PC-3 (cell line): ENCODE measurements at regions not wholly inside any gene's neighbourhood (a gene's known extent, or its start where the extent isn't known, plus 50 kb on each side); places are given as distances from the start of the nearest gene placed in this dataset.

Experiments used
- ATAC-seq: fragments of 200-7000 bp; cut with Tn5 transposase; 2 replicates; pipeline ENCODE4 v1.9.1; 2020; ENCODE audit warnings: mild to moderate bottlenecking, moderate library complexity
- BruUV-seq: library from RNA; stranded (reverse); fragments of 400-500 nt; replicated peaks from 2 replicates; lab custom pipeline; 2021; lab: Mats Ljungman, UMichigan
- CTCF ChIA-PET: fragments of 300-600 bp; sonication (Branson Sonifier 250); formaldehyde crosslinking; loops from one replicate; lab custom pipeline; 2022; ENCODE audit warnings: antibody characterized with exemption; lab: Charles Lee
- POLR2A ChIA-PET: fragments of 300-600 bp; sonication (Branson Sonifier 250); formaldehyde crosslinking; loops from one replicate; lab custom pipeline; 2022; ENCODE audit warnings: antibody characterized with exemption; ENCODE audit not compliant: unreplicated experiment; lab: Charles Lee
- DNase-seq: peaks from one replicate; pipeline ENCODE4 v3.0.0-alpha.2; 2015
- H2AFZ ChIP-seq: fragments of 300-600 bp; sonication (generic); 2 replicates; pipeline ENCODE4 v1.6.0; 2016; ENCODE audit warnings: antibody characterized with exemption, low read length
- H3F3A ChIP-seq: fragments of 300-600 bp; sonication (generic); one replicate; pipeline ENCODE4 v1.6.0; 2017; ENCODE audit warnings: antibody characterized with exemption, low read length, control low read depth, mild to moderate bottlenecking; ENCODE audit not compliant: unreplicated experiment
- H3K27ac ChIP-seq: fragments of 300-600 bp; sonication (generic); 2 replicates; pipeline ENCODE4 v1.5.1; 2016; ENCODE audit warnings: mild to moderate bottlenecking, low read length
- H3K27me3 ChIP-seq: fragments of 300-600 bp; sonication (generic); 2 replicates; pipeline ENCODE4 v1.6.1; 2016; ENCODE audit warnings: low read length, mixed read lengths
- H3K36me3 ChIP-seq: fragments of 300-600 bp; sonication (generic); 2 replicates; pipeline ENCODE4 v1.6.1; 2016; ENCODE audit warnings: low read depth, mixed run types, low read length, mixed read lengths
- H3K4me1 ChIP-seq: fragments of 300-600 bp; sonication (generic); 2 replicates; pipeline ENCODE4 v1.5.1; 2016; ENCODE audit warnings: low read length; ENCODE audit not compliant: insufficient read depth
- H3K4me2 ChIP-seq: fragments of 300-600 bp; sonication (generic); 2 replicates; pipeline ENCODE4 v1.6.0; 2016; ENCODE audit warnings: low read length
- H3K4me3 ChIP-seq: fragments of 300-600 bp; sonication (generic); 2 replicates; pipeline ENCODE4 v1.5.1; 2016; ENCODE audit warnings: mild to moderate bottlenecking, low read length, mixed read lengths
- H3K79me2 ChIP-seq: fragments of 300-600 bp; sonication (generic); 2 replicates; pipeline ENCODE4 v1.6.1; 2017; ENCODE audit warnings: low read length, mixed read lengths
- H3K9ac ChIP-seq: fragments of 300-600 bp; sonication (generic); 2 replicates; pipeline ENCODE4 v1.6.0; 2016; ENCODE audit warnings: mild to moderate bottlenecking, low read length
- H3K9me2 ChIP-seq: fragments of 300-600 bp; sonication (generic); replicated peaks from 2 replicates; pipeline ENCODE4 v1.6.1; 2016; ENCODE audit warnings: mixed run types, low read length, mixed read lengths
- H3K9me3 ChIP-seq: fragments of 300-600 bp; sonication (generic); 2 replicates; pipeline ENCODE4 v1.6.1; 2016; ENCODE audit warnings: low read length, mixed read lengths
- H4K20me1 ChIP-seq: fragments of 300-600 bp; sonication (generic); 2 replicates; pipeline ENCODE4 v1.6.1; 2016; ENCODE audit warnings: low read length, mixed read lengths
- EZH2 ChIP-seq: fragments of 300-600 bp; sonication (generic); IDR thresholded peaks from one replicate; pipeline ENCODE4 v1.6.1; 2017; ENCODE audit warnings: antibody characterized with exemption, mild to moderate bottlenecking, low read length; ENCODE audit not compliant: unreplicated experiment
- EZH2phosphoT487 ChIP-seq: fragments of 300-600 bp; sonication (generic); IDR thresholded peaks from 2 replicates; pipeline ENCODE4 v1.6.1; 2018; ENCODE audit warnings: mild to moderate bottlenecking, antibody characterized with exemption, low read length, borderline replicate concordance
- intact Hi-C: fragments of 100-400 bp; cut with micrococcal nuclease; formaldehyde crosslinking; loops from 2 replicates; pipeline ENCODE4 v1.9.0; 2023
- TF ChIP-seq, protein P1 (sequence below): fragments of 300-600 bp; sonication (generic); conservative IDR thresholded peaks from 2 replicates; pipeline ENCODE4 v1.5.1; 2017; ENCODE audit warnings: antibody characterized with exemption, low read depth, mild to moderate bottlenecking, low read length

DNA sequence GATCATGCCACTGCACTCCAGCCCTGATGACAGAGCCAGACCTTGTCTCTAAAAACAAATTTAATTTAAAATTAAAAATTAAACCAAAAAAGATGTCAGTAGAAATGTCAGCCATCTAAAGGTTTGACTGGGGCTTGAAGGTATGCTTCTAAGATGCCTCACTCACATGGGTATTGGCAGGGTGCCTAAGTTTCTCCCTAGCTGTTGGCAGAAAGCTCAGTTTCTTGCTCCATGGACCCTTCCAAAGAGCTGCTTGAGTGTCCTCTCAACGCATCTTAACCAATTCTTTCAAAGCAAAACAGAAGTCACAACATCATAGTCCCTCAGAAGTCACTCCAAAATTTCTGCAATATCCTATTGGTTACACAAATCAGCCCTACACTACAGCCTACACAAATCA is 231.0 kb upstream of the ADGRL2 start:
- Histone ChIP-seq H3K36me3 (no peaks in the 10 kb centered on the region), H3K4me2 (no peak overlapping the region), H2AFZ (no peak overlapping the region), H3K9me3 (no peaks in the 10 kb centered on the region), H3K9me2 (no peaks in the 10 kb centered on the region), H3F3A (no peaks in the 10 kb centered on the region), H3K27ac (no peak overlapping the region), H3K4me1 (no peaks in the 10 kb centered on the region), H3K79me2 (no peaks in the 10 kb centered on the region), H4K20me1 (no peaks in the 10 kb centered on the region), H3K4me3 (no peak overlapping the region), H3K9ac (no peak overlapping the region), H3K27me3 (peaks cover 10% of the 10 kb centered on the region; the same call in 1 of the 2 replicates)
- ATAC-seq (no peak), DNase-seq (no peak)
- TF ChIP-seq EZH2 (no peak), EZH2phosphoT487 (no peak)
- TF ChIP-seq, protein P1, sequence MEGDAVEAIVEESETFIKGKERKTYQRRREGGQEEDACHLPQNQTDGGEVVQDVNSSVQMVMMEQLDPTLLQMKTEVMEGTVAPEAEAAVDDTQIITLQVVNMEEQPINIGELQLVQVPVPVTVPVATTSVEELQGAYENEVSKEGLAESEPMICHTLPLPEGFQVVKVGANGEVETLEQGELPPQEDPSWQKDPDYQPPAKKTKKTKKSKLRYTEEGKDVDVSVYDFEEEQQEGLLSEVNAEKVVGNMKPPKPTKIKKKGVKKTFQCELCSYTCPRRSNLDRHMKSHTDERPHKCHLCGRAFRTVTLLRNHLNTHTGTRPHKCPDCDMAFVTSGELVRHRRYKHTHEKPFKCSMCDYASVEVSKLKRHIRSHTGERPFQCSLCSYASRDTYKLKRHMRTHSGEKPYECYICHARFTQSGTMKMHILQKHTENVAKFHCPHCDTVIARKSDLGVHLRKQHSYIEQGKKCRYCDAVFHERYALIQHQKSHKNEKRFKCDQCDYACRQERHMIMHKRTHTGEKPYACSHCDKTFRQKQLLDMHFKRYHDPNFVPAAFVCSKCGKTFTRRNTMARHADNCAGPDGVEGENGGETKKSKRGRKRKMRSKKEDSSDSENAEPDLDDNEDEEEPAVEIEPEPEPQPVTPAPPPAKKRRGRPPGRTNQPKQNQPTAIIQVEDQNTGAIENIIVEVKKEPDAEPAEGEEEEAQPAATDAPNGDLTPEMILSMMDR: no peak
- ChIA-PET POLR2A (no interaction called here), CTCF (no interaction called here)
- BruUV-seq: no TSS peak
- intact Hi-C loops: loop anchor here (1.0 kb wide), 1 partner anchor 9 kb away; no protein-coding TSS in a partner anchor

DNA sequence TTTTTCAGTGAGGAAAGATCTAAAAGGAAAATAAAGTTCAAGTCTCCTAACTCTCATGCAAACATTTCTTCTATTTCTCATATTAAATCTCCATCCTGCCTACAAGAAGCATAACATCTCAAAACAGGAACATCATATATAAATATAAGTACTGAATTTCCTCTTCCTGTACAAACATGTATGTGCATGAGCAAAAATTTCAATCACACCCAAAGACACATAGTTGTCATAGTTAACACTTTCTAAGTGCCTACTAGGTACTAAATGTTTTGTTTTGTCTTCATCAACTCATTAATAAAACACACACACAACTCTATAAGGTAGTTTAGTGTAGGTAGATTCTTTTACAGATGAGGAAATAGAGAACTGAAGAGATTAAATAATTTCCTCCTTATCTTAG is 237.1 kb upstream of the ADGRL2 start:
- intact Hi-C loops: no loop called here
- Histone ChIP-seq H3K9me3 (no peaks in the 10 kb centered on the region), H3K4me2 (no peak overlapping the region), H3K27me3 (peaks cover 4% of the 10 kb centered on the region; the same call in 1 of the 2 replicates), H3K4me3 (no peak overlapping the region), H4K20me1 (no peaks in the 10 kb centered on the region), H3K9me2 (no peaks in the 10 kb centered on the region), H2AFZ (no peak overlapping the region), H3K9ac (no peak overlapping the region), H3F3A (no peaks in the 10 kb centered on the region), H3K36me3 (no peaks in the 10 kb centered on the region), H3K79me2 (no peaks in the 10 kb centered on the region), H3K27ac (no peak overlapping the region), H3K4me1 (no peaks in the 10 kb centered on the region)
- no peak for TF ChIP-seq EZH2
- no peak for TF ChIP-seq EZH2phosphoT487
- TF ChIP-seq, protein P1: no peak
- DNase-seq (no peak), ATAC-seq (no peak)
- ChIA-PET CTCF (no interaction called here), POLR2A (no interaction called here)
- no TSS peak for BruUV-seq

DNA sequence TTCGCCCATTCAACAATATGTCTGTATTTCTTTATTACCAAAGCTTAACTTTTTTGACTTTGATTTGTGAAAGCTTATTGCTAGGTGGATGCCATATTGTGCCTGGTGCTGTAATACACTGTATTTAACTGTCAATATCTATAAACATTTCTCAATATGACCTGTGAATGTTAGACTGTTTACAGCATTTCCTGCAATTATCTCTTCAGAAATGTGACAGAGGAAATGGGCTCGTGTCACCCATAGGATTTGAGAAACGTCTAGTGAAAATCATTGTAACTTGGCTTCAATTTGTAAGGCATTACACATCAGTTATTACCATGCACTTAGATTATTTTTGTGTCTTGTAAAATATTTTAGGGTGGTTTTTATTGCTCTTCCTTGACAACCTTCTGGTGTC is 237.8 kb upstream of the ADGRL2 start:
- BruUV-seq: no TSS peak
- DNase-seq (no peak), ATAC-seq (no peak)
- Histone ChIP-seq H3K9ac (no peak overlapping the region), H3K9me3 (no peaks in the 10 kb centered on the region), H3K4me3 (no peak overlapping the region), H3K9me2 (no peaks in the 10 kb centered on the region), H4K20me1 (no peaks in the 10 kb centered on the region), H2AFZ (no peak overlapping the region), H3K36me3 (no peaks in the 10 kb centered on the region), H3K4me1 (0 out of 2 replicates have a peak, but pooled peaks cover 2% of the 10 kb centered on the region), H3K27ac (no peak overlapping the region), H3F3A (no peaks in the 10 kb centered on the region), H3K4me2 (no peak overlapping the region), H3K27me3 (no peaks in the 10 kb centered on the region), H3K79me2 (no peaks in the 10 kb centered on the region)
- TF ChIP-seq EZH2: no peak
- no peak for TF ChIP-seq EZH2phosphoT487
- TF ChIP-seq, protein P1: no peak
- ChIA-PET CTCF (no interaction called here), POLR2A (no interaction called here)
- intact Hi-C loops: no loop called here
